ENCODE measurements at regions not wholly inside any gene's neighbourhood (a gene's known extent, or its start where the extent isn't known, plus 50 kb on each side); places are given as distances from the start of the nearest gene placed in this dataset.

GRCh38 chr2:45178854-45179253 is 169.6 kb upstream of the SIX2 start:
- no peak for DNase-seq (ENCODE audit: low read depth)

- no peak for DNase-seq (ENCODE audit: low read depth)
Measured at GRCh38 chr2:45178359-45178758, 169.1 kb upstream of the SIX2 start.

- peak; percentile 98 for DNase-seq (ENCODE audit: low read depth)
Measured at GRCh38 chr2:45177870-45178269, 168.6 kb upstream of the SIX2 start.

GRCh38 chr2:45176390-45176789 is 167.1 kb upstream of the SIX2 start:
- no peak for DNase-seq (ENCODE audit: low read depth)

GRCh38 chr2:45173513-45173912 is 164.3 kb upstream of the SIX2 start:
- DNase-seq (ENCODE audit: low read depth), result peak; percentile 99

DNA sequence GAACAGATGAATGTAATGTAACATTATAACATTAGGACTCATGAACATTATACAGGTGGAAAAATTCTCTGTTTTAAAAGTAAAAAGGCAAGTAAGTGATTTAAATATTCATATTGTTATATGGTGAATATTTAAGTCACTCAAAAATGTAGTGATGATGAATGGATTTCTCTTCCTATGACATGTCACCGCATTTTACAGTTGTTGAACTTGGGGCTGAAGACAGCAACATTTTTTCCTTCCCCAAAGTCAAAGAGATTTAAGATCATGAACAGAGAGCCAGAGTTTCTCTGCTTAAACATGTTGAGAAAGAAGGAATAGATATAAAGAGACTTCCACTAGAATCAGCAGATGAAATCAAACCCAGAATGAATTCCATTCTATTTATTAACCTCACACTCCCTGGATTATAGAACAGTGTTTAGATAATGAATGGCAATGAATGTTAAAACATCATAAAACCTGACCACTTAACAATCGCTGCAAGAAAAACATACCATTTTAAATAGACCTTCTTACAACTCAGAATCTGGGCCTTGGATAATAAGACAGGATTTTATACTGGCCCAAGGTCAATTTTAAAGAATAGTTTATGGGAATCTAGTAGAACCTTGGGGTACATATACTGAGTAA is 163.6 kb upstream of the SIX2 start:
- no peak for DNase-seq (ENCODE audit: low read depth)

DNA sequence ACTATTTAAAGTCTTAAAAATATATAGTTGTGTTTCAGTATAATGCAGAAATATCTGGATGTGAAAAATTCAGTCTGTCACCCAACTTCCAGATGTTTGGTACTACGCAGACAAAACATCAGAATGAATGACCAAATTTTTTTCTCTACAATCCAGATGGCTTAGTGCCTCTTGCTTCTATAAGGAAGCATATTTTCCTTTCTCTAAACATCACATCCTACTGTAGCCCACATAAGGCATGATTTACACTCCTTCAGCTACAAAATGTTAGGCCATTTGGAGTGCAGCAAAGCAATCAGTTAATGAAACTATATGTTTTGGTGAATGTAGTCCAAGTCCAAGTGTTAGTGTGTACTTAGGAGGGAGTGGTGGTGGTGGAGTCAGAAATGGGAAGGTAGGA is 162.9 kb upstream of the SIX2 start:
- no peak for DNase-seq (ENCODE audit: low read depth)

DNA sequence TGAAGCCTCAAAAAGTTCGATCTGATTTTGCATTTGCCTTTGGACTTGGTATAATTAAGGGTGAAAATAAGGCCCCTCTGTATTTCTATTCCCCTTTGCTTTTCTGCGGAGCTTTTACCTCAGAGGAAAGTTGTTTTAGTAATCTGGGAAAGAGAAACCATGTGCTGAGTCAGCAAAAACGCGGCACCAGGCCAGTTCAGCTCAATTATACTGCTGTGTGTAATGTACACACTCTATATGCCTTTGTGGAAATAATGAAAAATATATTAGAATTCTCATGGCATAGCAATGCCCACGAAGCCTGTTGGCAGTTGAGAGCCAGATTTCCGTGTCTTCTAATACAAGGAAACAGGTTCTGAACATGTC is 161.9 kb upstream of the SIX2 start:
- DNase-seq (ENCODE audit: low read depth), result no peak

DNA sequence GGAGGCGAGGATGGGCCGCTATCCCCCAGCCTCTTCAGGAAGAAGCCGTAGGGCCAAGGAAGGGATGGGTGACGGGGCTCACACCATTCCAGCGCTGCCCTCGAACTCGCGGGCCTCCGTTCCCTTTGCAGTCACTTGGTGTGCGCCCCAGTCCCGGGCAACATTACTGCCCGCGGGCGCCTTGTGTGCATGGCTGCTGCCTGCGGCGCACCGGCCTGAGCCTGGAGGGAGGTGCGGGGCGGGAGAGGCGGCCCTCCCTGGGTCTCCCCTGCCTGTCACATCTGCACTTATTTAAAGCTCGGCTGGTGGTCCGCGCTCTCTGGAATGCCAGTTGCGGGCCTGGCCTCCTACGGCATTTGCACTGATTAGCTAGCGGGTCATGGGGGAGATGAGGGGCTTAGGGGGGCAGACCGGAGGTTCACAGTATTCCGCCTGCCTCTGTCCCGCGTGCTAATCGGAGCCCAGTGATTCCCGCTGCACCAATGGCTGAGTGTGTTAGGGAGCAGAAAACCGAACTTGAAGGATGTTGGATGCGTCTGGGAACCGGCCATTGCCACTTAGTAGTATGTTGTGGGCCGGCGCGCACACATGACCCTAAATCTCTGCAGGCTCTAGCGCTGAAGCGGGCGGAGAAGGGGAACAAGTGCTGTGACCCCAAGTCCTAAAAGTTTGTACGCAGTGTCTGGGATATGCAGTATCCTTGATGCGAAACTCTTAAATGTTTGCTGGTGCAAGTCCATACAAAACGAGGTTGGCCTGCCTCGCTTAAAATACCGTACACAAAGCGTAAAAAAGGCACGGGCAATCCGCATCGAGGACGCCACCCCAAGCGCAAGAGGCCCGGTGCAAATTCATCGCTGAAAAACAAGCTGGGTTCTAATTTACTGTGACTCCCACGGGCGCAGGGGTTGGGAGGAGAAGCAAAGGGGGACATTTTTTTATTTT is 161.2 kb upstream of the SIX2 start:
- DNase-seq (ENCODE audit: low read depth), result no peak

- DNase-seq (ENCODE audit: low read depth), result no peak
Measured at GRCh38 chr2:45169339-45170190, 160.3 kb upstream of the SIX2 start.

DNA sequence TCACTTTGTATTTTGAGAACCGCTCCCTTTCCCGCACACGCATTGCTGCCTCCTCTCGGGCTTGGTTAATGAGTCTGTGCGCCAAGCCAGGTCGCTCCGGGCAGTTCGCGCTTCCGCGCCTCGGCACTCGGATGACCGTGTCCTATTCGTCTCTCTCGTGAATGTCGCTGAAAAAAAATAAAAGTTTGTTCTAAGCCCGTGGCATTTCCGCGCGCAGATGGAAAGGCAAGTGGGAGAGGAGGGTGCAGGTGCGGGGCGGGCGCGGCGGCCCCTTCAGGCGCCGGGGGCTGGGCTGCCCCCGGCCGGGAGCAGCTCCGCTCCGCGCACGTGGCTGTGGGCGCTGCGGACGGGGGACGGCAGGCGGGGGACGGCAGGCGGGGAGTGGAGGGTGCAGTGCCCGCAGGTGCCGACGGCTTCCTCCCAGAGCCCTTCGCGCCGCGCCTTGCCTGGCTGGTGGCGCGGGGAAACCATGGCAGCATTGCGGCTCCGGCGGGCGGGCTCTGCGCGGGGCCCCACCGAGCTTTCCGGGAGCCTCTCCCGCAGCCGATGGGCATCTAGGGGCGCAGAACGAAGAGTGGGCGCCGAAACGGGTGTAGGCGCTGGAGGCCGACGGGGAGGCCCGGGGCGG is 159.6 kb upstream of the SIX2 start:
- DNase-seq (ENCODE audit: low read depth), result no peak

DNA sequence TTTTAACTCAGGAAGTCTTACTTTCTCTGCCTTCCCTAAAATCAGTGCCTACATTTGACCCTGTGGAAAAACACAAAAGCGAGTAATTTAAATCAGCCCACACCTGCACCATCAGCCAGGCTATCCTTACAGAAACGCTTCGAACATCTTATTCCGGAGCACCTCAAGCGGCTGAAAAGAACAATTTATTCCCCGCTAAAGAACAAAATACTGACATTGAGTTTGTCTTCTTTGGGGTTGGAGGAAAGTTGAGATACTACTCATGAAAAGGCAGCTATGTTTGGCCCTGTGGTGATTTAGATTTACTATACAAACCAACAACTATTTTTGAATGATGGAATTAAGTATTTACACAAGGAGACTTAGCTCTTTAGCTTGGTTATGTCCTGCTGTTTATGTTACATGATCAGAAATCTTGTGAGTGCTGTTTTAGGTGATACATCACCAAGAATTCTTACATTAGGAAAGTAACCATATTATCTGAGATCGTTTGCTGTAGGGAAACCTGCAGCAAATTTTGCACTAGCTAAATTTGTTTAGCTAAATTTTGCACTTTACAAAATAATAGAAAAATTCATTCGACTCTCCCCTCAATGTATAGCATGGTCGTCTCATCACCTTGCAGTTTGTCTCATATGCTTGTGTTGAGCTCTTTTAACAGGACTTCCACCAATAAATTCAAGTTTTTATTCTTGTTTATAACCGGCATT is 158.8 kb upstream of the SIX2 start:
- no peak for DNase-seq (ENCODE audit: low read depth)

- no peak for DNase-seq (ENCODE audit: low read depth)
Measured at GRCh38 chr2:45166229-45166890, 157.1 kb upstream of the SIX2 start.

GRCh38 chr2:45162711-45163110 is 153.5 kb upstream of the SIX2 start:
- no peak for DNase-seq (ENCODE audit: low read depth)

- no peak for DNase-seq (ENCODE audit: low read depth)
Measured at GRCh38 chr2:45156605-45157004, 147.4 kb upstream of the SIX2 start.

- no peak for DNase-seq (ENCODE audit: low read depth)
Measured at GRCh38 chr2:45154606-45155155, 145.4 kb upstream of the SIX2 start.

DNA sequence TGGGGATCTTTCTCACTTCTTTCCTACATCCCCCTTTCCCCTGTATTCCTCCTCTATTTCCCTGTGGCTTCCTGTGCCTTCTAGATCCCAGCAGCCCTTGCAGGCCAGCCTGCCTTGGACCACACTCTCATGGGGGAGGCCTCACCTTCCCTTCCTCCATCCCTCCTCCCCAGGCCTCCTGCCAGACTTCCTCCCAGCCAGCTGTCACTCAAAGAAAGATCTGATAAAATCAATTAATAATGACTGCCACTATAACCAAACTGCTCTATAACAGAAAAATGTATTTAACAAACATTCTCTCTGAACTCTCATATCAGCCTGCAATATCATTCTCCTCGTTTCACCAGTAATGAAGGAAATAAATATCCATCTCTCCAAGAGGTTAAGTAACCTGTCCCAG is 144.9 kb upstream of the SIX2 start:
- DNase-seq (ENCODE audit: low read depth), result no peak

DNA sequence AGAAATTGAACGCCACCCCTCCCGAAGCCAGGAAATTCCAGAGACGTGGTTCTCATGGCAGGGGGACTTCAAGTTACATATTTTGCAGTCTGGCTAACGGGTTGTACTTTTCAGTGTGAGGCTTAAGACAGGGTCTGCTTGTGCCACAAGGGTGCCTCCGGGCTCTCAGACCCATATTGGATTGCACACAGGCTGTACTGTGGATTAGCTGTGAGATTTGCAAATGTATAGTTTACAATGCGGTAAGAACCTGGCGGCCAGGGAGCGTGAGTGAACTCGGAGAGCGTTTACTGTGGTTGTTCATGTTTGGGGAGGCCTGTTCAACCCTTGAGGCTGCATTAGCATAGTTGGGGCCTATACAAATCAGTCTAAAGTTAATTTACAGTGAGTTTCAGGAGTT is 143.9 kb upstream of the SIX2 start:
- DNase-seq (ENCODE audit: low read depth), result no peak

GRCh38 chr2:45152691-45153090 is 143.4 kb upstream of the SIX2 start:
- DNase-seq (ENCODE audit: low read depth), result no peak

- no peak for DNase-seq (ENCODE audit: low read depth)
Measured at GRCh38 chr2:45145073-45145899, 136.0 kb upstream of the SIX2 start.

All from stromal cell of bone marrow (primary cell).